NCI-H82 treated with DMSO at 0.1 percent for 48 hours (cell line): ENCODE measurements at regions not wholly inside any gene's neighbourhood (a gene's known extent, or its start where the extent isn't known, plus 50 kb on each side); places are given as distances from the start of the nearest gene placed in this dataset.

Source experiments
- DNase-seq: peaks from one replicate; lab custom pipeline; 2025; ENCODE audit not compliant: unreplicated experiment; lab: John Stamatoyannopoulos, UW

GRCh38 chr2:43109261-43109743 is 117.1 kb downstream of the ZFP36L2 start:
- DNase-seq = no peak

- DNase-seq = no peak
Measured at GRCh38 chr2:43107679-43108078, 118.7 kb downstream of the ZFP36L2 start.

- no peak for DNase-seq
Measured at GRCh38 chr2:43106559-43107527, 119.6 kb downstream of the ZFP36L2 start.

GRCh38 chr2:43105586-43106558 is 120.5 kb downstream of the ZFP36L2 start:
- DNase-seq = no peak

GRCh38 chr2:43104763-43105162 is 121.6 kb downstream of the ZFP36L2 start:
- no peak for DNase-seq

- DNase-seq = no peak
Measured at GRCh38 chr2:43104106-43104505, 122.3 kb downstream of the ZFP36L2 start.

- no peak for DNase-seq
Measured at GRCh38 chr2:43103093-43103404, 123.4 kb downstream of the ZFP36L2 start.

GRCh38 chr2:43102366-43103092 is 123.9 kb downstream of the ZFP36L2 start:
- no peak for DNase-seq

GRCh38 chr2:43101751-43102150 is 124.7 kb downstream of the ZFP36L2 start:
- no peak for DNase-seq

GRCh38 chr2:43100883-43101662 is 125.3 kb downstream of the ZFP36L2 start:
- DNase-seq = no peak

GRCh38 chr2:43100362-43100882 is 126.0 kb downstream of the ZFP36L2 start:
- DNase-seq = no peak

- DNase-seq = no peak
Measured at GRCh38 chr2:43099797-43100196, 126.6 kb downstream of the ZFP36L2 start.

GRCh38 chr2:43098539-43098938 is 127.9 kb downstream of the ZFP36L2 start:
- DNase-seq = no peak

- DNase-seq = no peak
Measured at GRCh38 chr2:43097644-43098408, 128.6 kb downstream of the ZFP36L2 start.

GRCh38 chr2:43095533-43096295 is 130.7 kb downstream of the ZFP36L2 start:
- DNase-seq = no peak

GRCh38 chr2:43092520-43093179 is 133.8 kb downstream of the ZFP36L2 start:
- no peak for DNase-seq

GRCh38 chr2:43090317-43090716 is 136.1 kb downstream of the ZFP36L2 start:
- no peak for DNase-seq
